ENCODE measurements at regions not wholly inside any gene's neighbourhood (a gene's known extent, or its start where the extent isn't known, plus 50 kb on each side); places are given as distances from the start of the nearest gene placed in this dataset.

- TF ChIP-seq CTCF (conservative IDR thresholded peaks at IDR 0.05), result no peak
- no peak for TF ChIP-seq EZH2 (IDR thresholded peaks at IDR 0.05; ENCODE audit: low read depth)
These were observed 63.0 kb upstream of the ZBED5 start for GRCh38 chr11:10920875-10921274.
